BE2C (cell line): ENCODE measurements at regions not wholly inside any gene's neighbourhood (a gene's known extent, or its start where the extent isn't known, plus 50 kb on each side); places are given as distances from the start of the nearest gene placed in this dataset.

ENCODE experiments used
- DNase-seq: peaks from one replicate; pipeline ENCODE4 v3.0.0-alpha.2; 2020
- H3K27me3 ChIP-seq: fragments of 250-450 bp; sonication (Bioruptor Pico); 2 replicates; pipeline ENCODE4 v1.5.1; 2020; ENCODE audit warnings: mild to moderate bottlenecking
- H3K36me3 ChIP-seq: fragments of 250-450 bp; sonication (Bioruptor Pico); 2 replicates; pipeline ENCODE4 v1.5.1; 2020; ENCODE audit warnings: mild to moderate bottlenecking
- H3K4me1 ChIP-seq: fragments of 250-450 bp; sonication (Bioruptor Pico); 2 replicates; pipeline ENCODE4 v1.5.1; 2020
- H3K4me3 ChIP-seq: 2 replicates; pipeline ENCODE4 v1.5.1; 2011; ENCODE audit warnings: low read depth, low read length
- H3K9me3 ChIP-seq: fragments of 250-450 bp; sonication (Bioruptor Pico); 2 replicates; pipeline ENCODE4 v1.5.1; 2020
- CTCF ChIP-seq: IDR thresholded peaks from 2 replicates; pipeline ENCODE4 v1.5.1; 2012; ENCODE audit warnings: mild to moderate bottlenecking, low read depth, low read length

- no peaks in the 10 kb centered on the region for H3K9me3 ChIP-seq
- H3K4me3 ChIP-seq, result no peak overlapping the region
- TF ChIP-seq CTCF, result no peak
- DNase-seq, result no peak
- no peaks in the 10 kb centered on the region for H3K4me1 ChIP-seq
- peaks cover 2% of the 10 kb centered on the region for H3K27me3 ChIP-seq
- H3K36me3 ChIP-seq, result no peaks in the 10 kb centered on the region
Measured at GRCh38 chr2:18151237-18151636, 272.8 kb downstream of the KCNS3 start.

GRCh38 chr2:18149660-18150246 is 271.3 kb downstream of the KCNS3 start:
- DNase-seq, result no peak

GRCh38 chr2:18136881-18137475 is 258.5 kb downstream of the KCNS3 start:
- Histone ChIP-seq H3K27me3 (no peaks in the 10 kb centered on the region), H3K9me3 (no peaks in the 10 kb centered on the region), H3K4me1 (no peaks in the 10 kb centered on the region), H3K36me3 (no peaks in the 10 kb centered on the region), H3K4me3 (no peak overlapping the region)
- no peak for DNase-seq
- no peak for TF ChIP-seq CTCF

More at GRCh38 chr2:18149660-18150246, 271.3 kb downstream of the KCNS3 start:
- Histone ChIP-seq H3K27me3 (no peaks in the 10 kb centered on the region; the same call in none of the 2 replicates), H3K4me3 (no peak overlapping the region), H3K36me3 (no peaks in the 10 kb centered on the region), H3K4me1 (no peaks in the 10 kb centered on the region), H3K9me3 (no peaks in the 10 kb centered on the region)
- peak; percentile 81 for TF ChIP-seq CTCF

- no peak overlapping the region for H3K4me3 ChIP-seq
- no peaks in the 10 kb centered on the region for H3K27me3 ChIP-seq
- no peak for TF ChIP-seq CTCF
- no peaks in the 10 kb centered on the region for H3K4me1 ChIP-seq
- H3K36me3 ChIP-seq, result no peaks in the 10 kb centered on the region
- no peaks in the 10 kb centered on the region for H3K9me3 ChIP-seq
- no peak for DNase-seq
Measured at GRCh38 chr2:18133310-18133709, 254.8 kb downstream of the KCNS3 start.

GRCh38 chr2:18132697-18133096 is 254.2 kb downstream of the KCNS3 start:
- Histone ChIP-seq H3K4me1 (no peaks in the 10 kb centered on the region), H3K36me3 (no peaks in the 10 kb centered on the region), H3K9me3 (no peaks in the 10 kb centered on the region), H3K27me3 (no peaks in the 10 kb centered on the region), H3K4me3 (no peak overlapping the region)
- no peak for TF ChIP-seq CTCF
- no peak for DNase-seq

GRCh38 chr2:18131761-18132160 is 253.3 kb downstream of the KCNS3 start:
- Histone ChIP-seq H3K4me1 (no peaks in the 10 kb centered on the region), H3K9me3 (no peaks in the 10 kb centered on the region), H3K4me3 (no peak overlapping the region), H3K27me3 (no peaks in the 10 kb centered on the region), H3K36me3 (no peaks in the 10 kb centered on the region)
- no peak for TF ChIP-seq CTCF
- DNase-seq, result no peak
